Left ventricle myocardium inferior (tissue), 1 donor: ENCODE measurements at regions not wholly inside any gene's neighbourhood (a gene's known extent, or its start where the extent isn't known, plus 50 kb on each side); places are given as distances from the start of the nearest gene placed in this dataset.

Source experiments
- DNase-seq: peaks from one replicate; pipeline ENCODE4 v3.0.0-alpha.2; 2020
- H3K27ac ChIP-seq: fragments of 200-600 bp; replicated peaks from 2 replicates; pipeline ENCODE4 v1.8.0; 2021
- H3K27me3 ChIP-seq: fragments of 200-600 bp; 2 replicates; pipeline ENCODE4 v1.8.0; 2021; ENCODE audit warnings: low read depth
- H3K36me3 ChIP-seq: fragments of 200-600 bp; 2 replicates; pipeline ENCODE4 v1.8.0; 2021
- H3K4me1 ChIP-seq: fragments of 200-600 bp; 2 replicates; pipeline ENCODE4 v1.8.0; 2021
- H3K4me3 ChIP-seq: fragments of 200-600 bp; 2 replicates; pipeline ENCODE4 v1.8.0; 2021; ENCODE audit warnings: mild to moderate bottlenecking, moderate library complexity
- H3K9me3 ChIP-seq: fragments of 200-600 bp; replicated peaks from 2 replicates; pipeline ENCODE4 v1.8.0; 2021
- intact Hi-C: fragments of 100-400 bp; cut with micrococcal nuclease; formaldehyde crosslinking; loops from one replicate; pipeline ENCODE4 v1.11.0; 2022
- TF ChIP-seq, protein P1 (sequence below): fragments of 200-600 bp; IDR thresholded peaks from 2 replicates; pipeline ENCODE4 v1.8.0; 2021; ENCODE audit warnings: antibody characterized with exemption, mild to moderate bottlenecking, borderline replicate concordance
- donor health status: DM: no; HTN: yes; CAD: no; lungs with severe emphysema.

DNA sequence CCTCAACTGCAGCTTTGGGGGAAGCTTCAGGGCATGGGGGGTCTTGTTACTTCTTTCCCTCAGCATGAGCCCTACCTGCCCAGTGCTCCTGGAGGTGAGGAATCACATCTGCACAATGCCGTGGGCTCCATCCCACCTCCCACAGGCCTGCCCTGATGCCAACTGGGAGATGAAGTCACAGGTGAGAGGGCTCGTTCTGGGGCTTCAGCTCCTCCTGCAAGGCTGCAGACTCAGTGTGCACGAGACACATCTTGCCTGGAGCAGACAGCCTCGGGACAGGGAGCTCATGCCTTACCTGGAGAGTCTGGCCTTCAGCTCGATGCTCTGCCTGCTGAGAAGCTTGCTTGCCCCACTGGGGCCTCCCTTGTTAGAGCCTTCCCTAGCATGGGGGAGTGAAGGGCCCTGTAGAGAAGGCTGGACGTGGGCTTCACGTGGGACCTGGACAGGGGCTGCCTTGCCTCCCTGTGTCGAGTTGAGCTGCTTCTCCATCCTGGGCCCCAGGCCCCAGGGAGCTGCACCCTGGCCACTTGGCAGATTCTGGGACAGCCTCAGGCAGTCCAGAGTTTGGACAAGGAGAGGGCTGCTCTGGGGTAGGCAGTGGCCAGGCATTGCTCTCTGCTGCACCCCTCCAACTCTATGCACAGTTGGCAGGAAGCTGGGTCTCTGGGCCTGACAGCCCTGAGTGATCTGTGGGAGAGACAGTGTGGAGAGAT is 171.4 kb downstream of the KIF26A start:
- DNase-seq = no peak
- no peak overlapping the region for H3K4me3 ChIP-seq
- intact Hi-C loops = no loop called here
- H3K9me3 ChIP-seq = peaks cover 13% of the 10 kb centered on the region
- TF ChIP-seq, protein P1, sequence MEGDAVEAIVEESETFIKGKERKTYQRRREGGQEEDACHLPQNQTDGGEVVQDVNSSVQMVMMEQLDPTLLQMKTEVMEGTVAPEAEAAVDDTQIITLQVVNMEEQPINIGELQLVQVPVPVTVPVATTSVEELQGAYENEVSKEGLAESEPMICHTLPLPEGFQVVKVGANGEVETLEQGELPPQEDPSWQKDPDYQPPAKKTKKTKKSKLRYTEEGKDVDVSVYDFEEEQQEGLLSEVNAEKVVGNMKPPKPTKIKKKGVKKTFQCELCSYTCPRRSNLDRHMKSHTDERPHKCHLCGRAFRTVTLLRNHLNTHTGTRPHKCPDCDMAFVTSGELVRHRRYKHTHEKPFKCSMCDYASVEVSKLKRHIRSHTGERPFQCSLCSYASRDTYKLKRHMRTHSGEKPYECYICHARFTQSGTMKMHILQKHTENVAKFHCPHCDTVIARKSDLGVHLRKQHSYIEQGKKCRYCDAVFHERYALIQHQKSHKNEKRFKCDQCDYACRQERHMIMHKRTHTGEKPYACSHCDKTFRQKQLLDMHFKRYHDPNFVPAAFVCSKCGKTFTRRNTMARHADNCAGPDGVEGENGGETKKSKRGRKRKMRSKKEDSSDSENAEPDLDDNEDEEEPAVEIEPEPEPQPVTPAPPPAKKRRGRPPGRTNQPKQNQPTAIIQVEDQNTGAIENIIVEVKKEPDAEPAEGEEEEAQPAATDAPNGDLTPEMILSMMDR = no peak
- H3K4me1 ChIP-seq = no peaks in the 10 kb centered on the region
- H3K36me3 ChIP-seq = no peaks in the 10 kb centered on the region
- H3K27me3 ChIP-seq = peaks cover 25% of the 10 kb centered on the region
- H3K27ac ChIP-seq = no peak overlapping the region

DNA sequence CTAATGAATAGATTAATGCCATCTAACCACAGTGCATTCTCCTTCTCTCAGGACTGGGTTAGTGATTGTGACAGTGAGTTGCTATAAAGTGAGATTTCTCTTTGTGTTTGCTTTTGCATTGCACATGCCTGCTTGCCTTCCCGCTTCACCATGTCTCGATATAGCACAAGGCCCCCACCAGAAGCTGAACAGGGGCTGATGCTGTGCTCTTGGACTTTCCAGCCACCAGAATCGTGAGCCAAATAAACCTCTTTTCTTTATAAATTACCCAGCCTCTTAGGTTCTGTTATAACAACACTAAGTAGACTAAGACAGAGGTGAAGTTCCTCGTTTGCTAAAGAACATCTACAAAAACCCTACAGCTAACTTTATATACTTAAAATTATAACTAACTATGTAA is 173.0 kb downstream of the KIF26A start:
- no peaks in the 10 kb centered on the region for H3K4me1 ChIP-seq
- H3K27ac ChIP-seq = no peak overlapping the region
- intact Hi-C loops = no loop called here
- TF ChIP-seq, protein P1 = no peak
- DNase-seq = no peak
- H3K4me3 ChIP-seq = no peak overlapping the region
- H3K9me3 ChIP-seq = peaks cover 13% of the 10 kb centered on the region
- H3K27me3 ChIP-seq = peaks cover 14% of the 10 kb centered on the region
- no peaks in the 10 kb centered on the region for H3K36me3 ChIP-seq

DNA sequence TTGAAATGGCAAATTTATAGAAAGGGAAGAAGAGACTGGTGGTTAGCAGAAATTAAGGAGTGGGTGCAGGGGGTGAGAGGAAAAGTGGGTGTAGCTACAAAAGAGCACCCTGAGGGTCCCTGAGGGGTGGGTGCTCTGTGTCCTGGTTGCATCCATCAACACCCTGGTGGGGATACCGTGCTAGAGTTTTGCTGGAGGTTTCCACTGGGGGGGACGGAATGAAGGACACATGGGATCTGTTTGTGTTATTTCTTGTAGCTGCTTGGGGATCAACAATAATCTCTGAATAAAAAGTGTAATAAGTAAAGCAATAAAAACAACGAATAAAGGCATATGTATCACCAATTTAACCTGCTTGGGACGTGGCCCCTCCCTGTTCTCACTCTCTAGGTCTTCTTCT is 175.3 kb downstream of the KIF26A start:
- Histone ChIP-seq H3K36me3 (no peaks in the 10 kb centered on the region), H3K4me1 (peaks cover 4% of the 10 kb centered on the region), H3K27me3 (peaks cover 4% of the 10 kb centered on the region), H3K27ac (no peak overlapping the region), H3K4me3 (no peak overlapping the region), H3K9me3 (peaks cover 13% of the 10 kb centered on the region)
- intact Hi-C loops = no loop called here
- DNase-seq = no peak
- TF ChIP-seq, protein P1 = no peak

DNA sequence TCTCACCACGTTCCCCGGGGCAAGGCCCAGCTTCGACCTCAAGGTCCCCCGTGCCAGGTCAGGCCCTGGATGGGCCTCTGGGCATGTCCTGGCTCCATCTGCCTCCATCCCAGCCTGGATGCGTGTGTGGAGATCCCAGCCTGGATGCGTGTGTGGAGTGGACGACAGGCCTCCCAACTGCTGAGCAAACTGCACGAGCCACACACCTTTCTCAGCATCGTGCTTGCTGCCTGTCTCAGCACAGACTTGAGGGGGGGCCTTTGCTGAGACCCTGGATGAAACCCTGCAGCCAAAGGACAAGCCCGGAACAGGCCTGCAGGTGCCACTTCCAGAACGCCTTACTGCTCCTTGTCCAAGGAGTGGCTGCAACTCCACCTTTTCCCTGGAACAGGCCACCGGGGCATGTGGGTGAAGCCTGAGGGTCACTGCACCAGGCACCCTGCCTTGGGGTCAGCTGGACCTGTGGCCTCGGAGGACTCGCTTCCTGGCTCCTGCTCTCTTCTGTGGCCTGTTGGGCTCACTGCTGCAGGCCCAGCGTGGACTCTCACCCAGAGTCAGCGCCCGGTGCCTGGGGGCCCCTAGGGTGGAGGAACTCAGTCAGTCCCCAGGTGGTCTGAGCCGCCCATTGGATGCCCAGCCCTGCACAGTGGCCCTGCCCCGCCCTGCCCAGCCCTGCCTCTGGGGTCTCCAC is 176.0 kb downstream of the KIF26A start:
- TF ChIP-seq, protein P1 = no peak
- Histone ChIP-seq H3K9me3 (peaks cover 13% of the 10 kb centered on the region), H3K27ac (no peak overlapping the region), H3K27me3 (peaks cover 6% of the 10 kb centered on the region), H3K4me3 (no peak overlapping the region), H3K4me1 (peaks cover 11% of the 10 kb centered on the region), H3K36me3 (no peaks in the 10 kb centered on the region)
- intact Hi-C loops = no loop called here
- DNase-seq = no peak

DNA sequence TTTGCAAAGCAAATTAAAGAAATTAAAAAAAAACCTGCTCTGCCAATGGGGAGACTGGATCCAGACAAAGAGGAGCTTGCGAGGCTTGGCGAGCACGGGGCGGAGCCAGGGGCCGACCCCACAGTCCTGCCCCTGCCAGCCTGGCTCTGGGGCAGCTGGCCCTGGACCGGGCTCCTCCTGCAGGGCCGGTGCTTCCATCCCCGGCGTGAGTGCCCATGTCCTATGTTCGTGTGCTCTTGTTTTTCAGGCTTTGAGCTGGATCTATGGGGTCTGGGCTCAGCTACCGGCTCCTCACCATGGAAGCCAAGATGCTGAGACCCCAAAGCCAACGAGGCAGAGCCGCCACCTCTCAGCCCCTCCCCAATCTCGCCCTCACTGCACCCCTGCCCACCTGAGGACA is 176.8 kb downstream of the KIF26A start:
- Histone ChIP-seq H3K4me1 (peaks cover 13% of the 10 kb centered on the region), H3K9me3 (peaks cover 13% of the 10 kb centered on the region), H3K4me3 (no peak overlapping the region), H3K27ac (no peak overlapping the region), H3K27me3 (peaks cover 14% of the 10 kb centered on the region), H3K36me3 (no peaks in the 10 kb centered on the region)
- intact Hi-C loops = no loop called here
- TF ChIP-seq, protein P1 = no peak
- no peak for DNase-seq
